MM.1S (cell line): ENCODE measurements at regions not wholly inside any gene's neighbourhood (a gene's known extent, or its start where the extent isn't known, plus 50 kb on each side); places are given as distances from the start of the nearest gene placed in this dataset.

Source experiments
- DNase-seq: peaks from one replicate; pipeline ENCODE4 v3.0.0-alpha.2; 2015
- H2AFZ ChIP-seq: fragments of 300-600 bp; sonication (generic); 2 replicates; pipeline ENCODE4 v1.6.0; 2016; ENCODE audit warnings: antibody characterized with exemption, low read length
- H3F3A ChIP-seq: fragments of 300-600 bp; sonication (generic); 2 replicates; pipeline ENCODE4 v1.6.1; 2016; ENCODE audit warnings: mild to moderate bottlenecking, antibody characterized with exemption, low read length, moderate library complexity, mixed read lengths; ENCODE audit not compliant: insufficient read depth
- H3K27ac ChIP-seq: fragments of 300-600 bp; sonication (generic); 2 replicates; pipeline ENCODE4 v1.5.1; 2016; ENCODE audit warnings: mild to moderate bottlenecking, low read length
- H3K27me3 ChIP-seq: fragments of 300-600 bp; sonication (generic); replicated peaks from 2 replicates; pipeline ENCODE4 v1.6.0; 2016; ENCODE audit warnings: low read length; ENCODE audit not compliant: insufficient read depth
- H3K36me3 ChIP-seq: fragments of 300-600 bp; sonication (generic); replicated peaks from 2 replicates; pipeline ENCODE4 v1.6.1; 2016; ENCODE audit warnings: mild to moderate bottlenecking, low read length, mixed read lengths; ENCODE audit not compliant: insufficient read depth
- H3K4me1 ChIP-seq: fragments of 300-600 bp; sonication (generic); 2 replicates; pipeline ENCODE4 v1.6.1; 2016; ENCODE audit warnings: low read length, mixed read lengths
- H3K4me2 ChIP-seq: fragments of 300-600 bp; sonication (generic); 2 replicates; pipeline ENCODE4 v1.6.0; 2016; ENCODE audit warnings: low read depth, low read length
- H3K4me3 ChIP-seq: fragments of 300-600 bp; sonication (generic); 2 replicates; pipeline ENCODE4 v1.5.1; 2016; ENCODE audit warnings: low read length, mixed read lengths
- H3K79me2 ChIP-seq: fragments of 300-600 bp; sonication (generic); 2 replicates; pipeline ENCODE4 v1.6.1; 2016; ENCODE audit warnings: mixed run types, low read length, mixed read lengths
- H3K9ac ChIP-seq: fragments of 300-600 bp; sonication (generic); 2 replicates; pipeline ENCODE4 v1.6.1; 2016; ENCODE audit warnings: low read length, mixed read lengths
- H3K9me2 ChIP-seq: fragments of 300-600 bp; sonication (generic); replicated peaks from 2 replicates; pipeline ENCODE4 v1.6.1; 2016; ENCODE audit warnings: mild to moderate bottlenecking, low read length, mixed read lengths; ENCODE audit not compliant: insufficient read depth
- H3K9me3 ChIP-seq: fragments of 300-600 bp; sonication (generic); replicated peaks from 2 replicates; pipeline ENCODE4 v1.6.1; 2016; ENCODE audit warnings: mild to moderate bottlenecking, low read length, mixed read lengths; ENCODE audit not compliant: insufficient read depth
- H4K20me1 ChIP-seq: fragments of 300-600 bp; sonication (generic); 2 replicates; pipeline ENCODE4 v1.6.1; 2016; ENCODE audit warnings: mild to moderate bottlenecking, low read length, moderate library complexity, mixed read lengths; ENCODE audit not compliant: insufficient read depth
- EZH2 ChIP-seq: fragments of 300-600 bp; sonication (generic); optimal IDR thresholded peaks from 2 replicates; pipeline ENCODE3; 2017; ENCODE audit warnings: low read depth, mild to moderate bottlenecking, antibody characterized with exemption, low read length, mixed read lengths
- EZH2phosphoT487 ChIP-seq: fragments of 300-600 bp; sonication (generic); IDR thresholded peaks from 2 replicates; pipeline ENCODE4 v1.6.1; 2018; ENCODE audit warnings: antibody characterized with exemption, low read length
- TF ChIP-seq, protein P1 (sequence below): fragments of 300-600 bp; sonication (generic); IDR thresholded peaks from 2 replicates; pipeline ENCODE4 v1.5.1; 2016; ENCODE audit warnings: antibody characterized with exemption, low read length, mixed read lengths

GRCh38 chr12:34344851-34345522 is 322.7 kb downstream of the ALG10 start:
- H3K4me3 ChIP-seq, result no peak overlapping the region

DNA sequence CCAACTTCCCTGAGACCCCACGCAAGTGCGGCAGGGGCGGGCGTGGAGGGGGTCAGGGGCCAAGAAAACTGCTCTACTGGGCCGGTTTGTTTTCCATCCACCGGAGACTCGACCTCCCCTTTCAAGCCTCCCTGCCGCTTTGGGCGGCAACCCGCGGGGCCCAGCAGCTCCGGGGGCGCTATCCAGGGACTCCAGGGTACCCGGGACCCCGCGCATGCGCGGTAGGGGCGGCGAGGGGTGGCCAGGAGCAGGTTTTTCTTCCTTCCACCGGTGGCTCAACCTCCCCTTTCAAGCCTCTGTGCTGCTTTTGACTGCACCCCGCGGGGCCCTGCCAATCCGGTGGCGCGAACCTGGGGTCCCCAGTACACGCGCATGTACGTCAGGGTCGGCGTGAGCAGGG is 323.5 kb downstream of the ALG10 start:
- no peak overlapping the region for H3K27ac ChIP-seq
- TF ChIP-seq, protein P1, sequence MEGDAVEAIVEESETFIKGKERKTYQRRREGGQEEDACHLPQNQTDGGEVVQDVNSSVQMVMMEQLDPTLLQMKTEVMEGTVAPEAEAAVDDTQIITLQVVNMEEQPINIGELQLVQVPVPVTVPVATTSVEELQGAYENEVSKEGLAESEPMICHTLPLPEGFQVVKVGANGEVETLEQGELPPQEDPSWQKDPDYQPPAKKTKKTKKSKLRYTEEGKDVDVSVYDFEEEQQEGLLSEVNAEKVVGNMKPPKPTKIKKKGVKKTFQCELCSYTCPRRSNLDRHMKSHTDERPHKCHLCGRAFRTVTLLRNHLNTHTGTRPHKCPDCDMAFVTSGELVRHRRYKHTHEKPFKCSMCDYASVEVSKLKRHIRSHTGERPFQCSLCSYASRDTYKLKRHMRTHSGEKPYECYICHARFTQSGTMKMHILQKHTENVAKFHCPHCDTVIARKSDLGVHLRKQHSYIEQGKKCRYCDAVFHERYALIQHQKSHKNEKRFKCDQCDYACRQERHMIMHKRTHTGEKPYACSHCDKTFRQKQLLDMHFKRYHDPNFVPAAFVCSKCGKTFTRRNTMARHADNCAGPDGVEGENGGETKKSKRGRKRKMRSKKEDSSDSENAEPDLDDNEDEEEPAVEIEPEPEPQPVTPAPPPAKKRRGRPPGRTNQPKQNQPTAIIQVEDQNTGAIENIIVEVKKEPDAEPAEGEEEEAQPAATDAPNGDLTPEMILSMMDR, result no peak
- no peak for TF ChIP-seq EZH2phosphoT487
- TF ChIP-seq EZH2, result no peak
- H3F3A ChIP-seq, result no peaks in the 10 kb centered on the region
- H2AFZ ChIP-seq, result no peak overlapping the region
- no peaks in the 10 kb centered on the region for H3K9me3 ChIP-seq
- H3K27me3 ChIP-seq, result no peaks in the 10 kb centered on the region
- no peak for DNase-seq
- H4K20me1 ChIP-seq, result no peaks in the 10 kb centered on the region
- H3K4me3 ChIP-seq, result no peak overlapping the region
- H3K9ac ChIP-seq, result no peak overlapping the region
- no peaks in the 10 kb centered on the region for H3K79me2 ChIP-seq
- no peak overlapping the region for H3K4me2 ChIP-seq
- H3K36me3 ChIP-seq, result no peaks in the 10 kb centered on the region
- no peaks in the 10 kb centered on the region for H3K9me2 ChIP-seq
- H3K4me1 ChIP-seq, result no peaks in the 10 kb centered on the region

More at GRCh38 chr12:34344851-34345522, 322.7 kb downstream of the ALG10 start:
- no peaks in the 10 kb centered on the region for H3K9me3 ChIP-seq
- H3K27ac ChIP-seq, result no peak overlapping the region
- H3K79me2 ChIP-seq, result no peaks in the 10 kb centered on the region
- H3K9ac ChIP-seq, result no peak overlapping the region
- no peaks in the 10 kb centered on the region for H4K20me1 ChIP-seq
- no peaks in the 10 kb centered on the region for H3F3A ChIP-seq
- no peaks in the 10 kb centered on the region for H3K9me2 ChIP-seq
- H3K36me3 ChIP-seq, result no peaks in the 10 kb centered on the region
- H3K4me2 ChIP-seq, result no peak overlapping the region
- no peak overlapping the region for H2AFZ ChIP-seq
- no peaks in the 10 kb centered on the region for H3K4me1 ChIP-seq
- TF ChIP-seq EZH2phosphoT487 (no peak), EZH2 (no peak)
- TF ChIP-seq, protein P1, result no peak
- H3K27me3 ChIP-seq, result no peaks in the 10 kb centered on the region
- DNase-seq, result no peak

- Histone ChIP-seq H3K9me3 (no peaks in the 10 kb centered on the region), H3K9ac (no peak overlapping the region), H3K27me3 (no peaks in the 10 kb centered on the region)
Measured at GRCh38 chr12:34346372-34347034, 324.2 kb downstream of the ALG10 start.

DNA sequence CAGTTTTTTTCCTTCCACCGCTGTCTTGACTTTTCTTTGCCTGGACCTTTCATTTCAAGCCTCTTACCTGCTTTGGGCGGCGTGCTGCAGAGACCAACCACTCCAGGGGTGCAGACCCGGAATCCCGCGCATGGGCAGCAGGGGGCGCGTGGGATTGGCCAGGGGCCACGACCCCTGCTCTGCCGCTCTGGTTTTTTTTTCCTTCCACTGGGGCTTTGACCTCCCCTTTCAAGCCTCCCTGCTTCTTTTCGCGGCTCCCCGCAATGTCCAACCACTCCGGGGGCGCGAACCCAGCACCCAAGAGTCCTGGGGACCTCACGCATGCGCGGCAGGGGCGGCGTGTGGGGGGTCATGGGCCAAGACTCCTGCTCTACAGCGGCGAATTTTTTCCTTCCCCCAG is 325.1 kb downstream of the ALG10 start:
- Histone ChIP-seq H3K27me3 (no peaks in the 10 kb centered on the region), H3K79me2 (no peaks in the 10 kb centered on the region), H3K36me3 (no peaks in the 10 kb centered on the region), H3K4me2 (no peak overlapping the region), H3F3A (no peaks in the 10 kb centered on the region), H3K9me3 (no peaks in the 10 kb centered on the region), H3K4me1 (no peaks in the 10 kb centered on the region), H3K9ac (no peak overlapping the region), H4K20me1 (no peaks in the 10 kb centered on the region), H3K9me2 (no peaks in the 10 kb centered on the region), H2AFZ (no peak overlapping the region), H3K4me3 (no peak overlapping the region), H3K27ac (no peak overlapping the region)
- TF ChIP-seq, protein P1, result no peak
- no peak for TF ChIP-seq EZH2phosphoT487
- no peak for DNase-seq

More at GRCh38 chr12:34346372-34347034, 324.2 kb downstream of the ALG10 start:
- no peaks in the 10 kb centered on the region for H3K79me2 ChIP-seq
- no peak overlapping the region for H3K27ac ChIP-seq
- H3K4me3 ChIP-seq, result no peak overlapping the region
- H3K4me2 ChIP-seq, result no peak overlapping the region
- no peak for TF ChIP-seq EZH2
- no peaks in the 10 kb centered on the region for H4K20me1 ChIP-seq
- H3K4me1 ChIP-seq, result no peaks in the 10 kb centered on the region
- H3K9me2 ChIP-seq, result no peaks in the 10 kb centered on the region
- H3K36me3 ChIP-seq, result no peaks in the 10 kb centered on the region
- DNase-seq, result no peak
- no peak overlapping the region for H2AFZ ChIP-seq
- no peaks in the 10 kb centered on the region for H3F3A ChIP-seq
